ENCODE measurements at regions not wholly inside any gene's neighbourhood (a gene's known extent, or its start where the extent isn't known, plus 50 kb on each side); places are given as distances from the start of the nearest gene placed in this dataset.
A peak's percentile ranks its signal among the peaks of the same experiment; 100 is the strongest.

DNA sequence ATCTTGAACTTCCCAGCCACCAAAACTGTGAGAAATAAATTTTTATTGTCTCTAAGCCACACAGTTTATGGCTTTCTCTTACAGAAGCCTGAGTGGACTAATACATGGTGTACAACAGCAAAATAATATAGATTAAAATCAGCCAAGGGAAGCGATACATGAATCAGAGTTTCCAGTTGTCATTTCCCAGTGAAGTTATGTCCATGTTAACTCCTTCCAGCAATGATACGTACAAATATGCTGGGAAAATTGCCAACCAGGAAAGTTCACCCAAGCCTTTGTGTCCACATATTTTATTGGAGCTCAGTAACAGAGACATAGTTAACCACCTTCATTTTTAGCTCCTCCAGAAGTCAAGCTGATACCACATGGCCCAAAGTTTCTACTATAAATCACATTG lies 280.9 kb upstream of the KCNMB2 start:
- TF ChIP-seq, protein P1, sequence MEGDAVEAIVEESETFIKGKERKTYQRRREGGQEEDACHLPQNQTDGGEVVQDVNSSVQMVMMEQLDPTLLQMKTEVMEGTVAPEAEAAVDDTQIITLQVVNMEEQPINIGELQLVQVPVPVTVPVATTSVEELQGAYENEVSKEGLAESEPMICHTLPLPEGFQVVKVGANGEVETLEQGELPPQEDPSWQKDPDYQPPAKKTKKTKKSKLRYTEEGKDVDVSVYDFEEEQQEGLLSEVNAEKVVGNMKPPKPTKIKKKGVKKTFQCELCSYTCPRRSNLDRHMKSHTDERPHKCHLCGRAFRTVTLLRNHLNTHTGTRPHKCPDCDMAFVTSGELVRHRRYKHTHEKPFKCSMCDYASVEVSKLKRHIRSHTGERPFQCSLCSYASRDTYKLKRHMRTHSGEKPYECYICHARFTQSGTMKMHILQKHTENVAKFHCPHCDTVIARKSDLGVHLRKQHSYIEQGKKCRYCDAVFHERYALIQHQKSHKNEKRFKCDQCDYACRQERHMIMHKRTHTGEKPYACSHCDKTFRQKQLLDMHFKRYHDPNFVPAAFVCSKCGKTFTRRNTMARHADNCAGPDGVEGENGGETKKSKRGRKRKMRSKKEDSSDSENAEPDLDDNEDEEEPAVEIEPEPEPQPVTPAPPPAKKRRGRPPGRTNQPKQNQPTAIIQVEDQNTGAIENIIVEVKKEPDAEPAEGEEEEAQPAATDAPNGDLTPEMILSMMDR (conservative IDR thresholded peaks at IDR 0.05; ENCODE audit: low read length) = no peak
- peak; percentile 68 for TF ChIP-seq EZH2phosphoT487 (IDR thresholded peaks at IDR 0.05; ENCODE audit: borderline replicate concordance)

All from Loucy (cell line).